ENCODE measurements at regions not wholly inside any gene's neighbourhood (a gene's known extent, or its start where the extent isn't known, plus 50 kb on each side); places are given as distances from the start of the nearest gene placed in this dataset.
"Not testable (repeated sequence)": the region's sequence is repeated elsewhere in the genome, so short reads cannot be mapped to it uniquely, and the experiment has no call there.

DNA sequence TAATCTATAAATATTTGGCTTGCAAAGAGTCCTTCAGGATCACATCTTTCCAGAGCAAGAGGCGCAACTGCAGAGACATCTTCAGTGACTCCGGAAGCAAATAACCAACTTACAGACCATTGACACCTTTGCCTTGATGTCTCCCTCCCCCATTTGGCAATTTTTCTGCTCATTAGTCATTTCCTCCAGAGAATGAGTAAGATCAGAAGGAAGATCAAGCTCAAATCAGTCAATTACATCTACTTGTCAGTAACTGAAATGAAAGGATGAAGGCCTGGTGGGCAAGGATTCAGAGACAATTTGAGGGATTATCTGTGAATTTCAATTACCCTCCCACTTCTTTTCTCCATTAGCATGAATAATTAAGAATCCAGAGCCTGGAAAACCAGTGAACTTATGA lies 665.6 kb upstream of the CPEB2 start:
- DNase-seq = peak in 1 of 5 donors; percentile 11

DNA sequence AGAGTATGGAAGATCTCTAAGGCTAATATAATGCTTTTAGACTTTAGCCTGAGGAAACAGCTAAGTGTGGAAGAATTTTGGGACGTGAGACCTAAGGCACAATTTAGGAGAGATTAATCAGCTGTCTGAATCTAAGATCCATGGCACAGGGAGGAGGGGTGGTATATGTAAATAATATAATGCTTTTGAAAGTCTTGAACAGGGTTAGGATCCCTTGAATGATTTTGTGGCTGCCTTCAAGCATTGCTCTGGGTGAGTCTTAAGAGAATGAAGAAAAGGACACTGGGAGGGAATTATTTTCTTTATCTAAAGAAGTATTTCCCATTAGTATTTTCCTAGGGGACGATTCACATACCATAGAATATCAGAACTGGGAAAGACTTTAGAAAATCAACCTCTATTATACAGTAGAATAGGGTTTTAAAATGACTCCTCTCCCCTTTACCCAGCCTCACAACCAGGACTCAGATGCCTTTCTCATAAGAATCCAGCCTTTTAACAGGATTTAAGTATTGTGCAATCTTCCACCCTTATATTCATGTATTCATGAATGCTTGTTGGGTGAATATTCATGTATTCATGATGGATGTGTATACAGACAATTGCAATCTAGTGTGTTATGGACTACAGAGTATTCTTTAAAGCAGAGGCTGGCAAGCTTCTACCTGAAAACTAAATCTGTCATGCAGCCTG lies 664.2 kb upstream of the CPEB2 start:
- DNase-seq = no peak

DNA sequence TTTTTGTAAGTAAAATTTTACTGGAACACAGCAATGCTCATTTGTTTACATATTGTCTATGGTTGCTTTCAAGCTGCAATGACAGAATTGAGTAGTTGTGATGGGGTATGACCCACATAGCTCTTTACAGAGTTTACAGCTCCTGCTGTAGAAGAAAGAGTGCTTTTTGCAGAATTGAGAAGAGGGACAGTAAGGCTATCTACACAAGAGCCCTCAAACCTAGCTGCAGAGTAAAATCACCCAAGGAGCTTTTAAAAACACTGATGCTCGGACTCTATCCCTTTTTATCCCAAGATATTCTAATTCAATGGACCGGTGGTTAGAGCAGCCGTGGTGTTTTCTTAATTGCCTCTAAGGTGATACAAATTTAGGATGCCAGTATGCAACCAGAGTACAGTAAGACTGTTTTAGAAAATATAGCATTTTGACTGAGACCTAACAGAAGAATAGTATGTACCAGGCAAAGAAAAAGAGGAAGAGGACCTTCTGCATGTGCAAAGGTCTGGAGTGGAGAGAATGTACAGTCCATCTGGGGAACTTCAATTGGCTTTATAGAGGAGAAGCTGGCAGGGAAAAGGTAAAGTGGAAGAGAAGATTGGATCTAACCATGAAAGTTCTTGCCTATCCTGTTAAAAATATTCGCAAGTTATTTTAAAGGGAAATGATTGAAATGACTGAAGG lies 663.6 kb upstream of the CPEB2 start:
- DNase-seq = no peak

DNA sequence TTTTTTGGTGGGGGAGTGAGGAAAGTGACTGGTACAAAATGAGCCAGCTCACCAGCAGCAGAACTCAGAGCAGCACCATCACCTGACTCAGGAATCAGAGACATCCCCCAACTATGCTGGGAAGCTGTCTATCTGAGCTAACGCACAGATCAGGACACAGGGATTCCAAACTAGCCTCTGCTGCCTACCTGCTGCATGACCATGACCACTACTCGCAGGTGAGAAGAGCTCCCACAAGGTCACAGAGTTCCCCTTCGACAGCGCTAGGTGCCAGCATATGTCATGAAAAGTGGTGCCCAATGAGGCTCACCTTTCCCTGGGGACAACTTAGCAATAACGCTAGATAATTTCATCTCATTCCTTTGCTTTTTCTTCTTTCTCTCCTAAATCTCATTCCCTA lies 662.6 kb upstream of the CPEB2 start:
- DNase-seq = no peak

DNA sequence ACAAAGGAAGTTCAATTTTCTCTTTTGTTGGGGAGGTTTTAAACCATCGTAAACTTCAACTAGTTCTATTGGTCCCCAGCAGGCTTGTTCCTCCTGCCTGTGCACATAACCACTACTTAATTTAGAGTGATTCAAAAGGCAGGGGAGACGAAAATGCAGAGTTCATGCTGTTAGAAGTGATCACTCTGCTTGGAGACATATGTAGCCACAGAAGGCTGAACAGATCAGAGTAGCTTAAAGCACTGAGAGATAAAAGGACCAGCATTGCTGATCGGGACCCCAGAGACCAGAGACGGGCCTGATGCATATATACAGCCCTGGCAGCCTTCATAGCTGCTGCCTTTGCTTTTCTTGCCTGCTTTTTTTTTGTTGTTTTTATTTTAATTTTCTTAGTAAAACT lies 662.0 kb upstream of the CPEB2 start:
- DNase-seq = no peak

DNA sequence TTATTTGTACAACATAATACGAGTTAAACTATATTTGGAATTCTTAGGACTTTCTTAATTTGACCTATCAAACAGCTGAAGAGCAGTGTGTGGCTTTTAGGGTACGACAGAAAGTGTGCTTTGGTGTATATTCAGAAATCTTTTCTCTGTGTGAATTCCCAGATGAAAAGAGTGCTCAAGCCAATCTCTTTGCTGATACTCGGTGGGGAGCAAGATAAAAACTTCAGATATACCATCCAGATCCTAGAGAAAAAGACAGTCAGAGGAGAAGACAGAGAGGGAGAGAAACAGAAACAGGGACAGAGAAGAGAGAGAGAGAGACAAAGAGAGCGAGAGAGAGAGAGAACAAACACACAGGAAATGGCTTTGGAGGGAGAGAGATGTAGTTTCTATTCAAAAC lies 658.3 kb upstream of the CPEB2 start:
- DNase-seq = no peak

DNA sequence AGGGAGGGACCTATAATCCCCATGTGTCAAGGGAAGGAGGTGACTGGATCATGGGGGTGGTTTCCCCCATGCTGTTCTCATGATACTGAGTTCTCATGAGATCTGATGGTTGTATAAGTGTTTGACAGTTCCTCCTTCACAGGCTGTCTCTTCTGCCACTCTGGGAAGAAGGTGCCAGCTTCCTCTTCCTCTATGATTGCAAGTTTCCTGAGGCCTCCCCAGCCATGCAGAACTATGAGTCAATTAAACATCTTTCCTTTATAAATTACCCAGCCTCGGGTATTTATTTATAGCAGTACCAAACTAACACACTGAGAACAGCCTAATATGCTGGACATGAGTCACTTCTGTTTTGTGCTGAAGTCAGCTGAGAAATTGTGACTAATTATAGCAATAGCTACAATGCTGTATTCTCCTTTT lies 656.9 kb upstream of the CPEB2 start:
- DNase-seq = no peak

DNA sequence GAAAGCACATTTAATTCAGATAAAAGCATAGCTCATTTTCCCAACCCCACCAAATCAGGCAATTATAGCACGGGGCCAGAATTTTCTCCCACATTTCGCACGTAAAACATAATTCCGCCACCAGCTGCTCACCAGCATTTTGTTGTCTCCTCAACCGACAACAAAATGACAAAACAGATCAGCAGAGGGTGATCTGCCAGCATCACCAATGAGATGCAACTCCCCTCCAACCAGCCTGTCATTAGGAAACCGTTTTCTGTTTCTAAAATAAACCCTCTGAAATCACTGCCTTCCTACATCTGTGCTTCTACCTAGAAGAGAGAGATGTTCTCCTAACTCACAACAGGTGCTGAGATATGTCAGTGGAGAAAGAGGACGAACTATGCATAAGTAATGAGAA lies 654.8 kb upstream of the CPEB2 start:
- no peak for DNase-seq

DNA sequence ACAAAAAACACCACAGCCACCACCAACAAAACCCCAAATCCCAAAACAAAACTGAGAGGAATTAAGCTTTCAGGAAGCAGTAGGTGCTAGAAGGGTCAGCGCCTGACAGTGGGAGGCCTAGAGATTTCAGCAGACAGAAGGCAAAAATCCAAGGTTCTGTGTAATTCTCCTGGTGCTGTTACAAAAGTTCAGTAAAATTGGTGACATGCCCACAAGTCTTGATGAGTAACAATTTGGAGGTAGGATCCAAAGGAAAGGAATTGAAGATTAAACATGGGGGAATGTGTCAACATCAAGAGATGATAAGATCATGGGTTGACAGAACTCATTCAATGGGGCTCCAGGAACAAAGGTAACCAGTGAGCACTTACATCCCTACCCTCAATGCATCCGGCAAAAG lies 653.8 kb upstream of the CPEB2 start:
- DNase-seq = no peak

DNA sequence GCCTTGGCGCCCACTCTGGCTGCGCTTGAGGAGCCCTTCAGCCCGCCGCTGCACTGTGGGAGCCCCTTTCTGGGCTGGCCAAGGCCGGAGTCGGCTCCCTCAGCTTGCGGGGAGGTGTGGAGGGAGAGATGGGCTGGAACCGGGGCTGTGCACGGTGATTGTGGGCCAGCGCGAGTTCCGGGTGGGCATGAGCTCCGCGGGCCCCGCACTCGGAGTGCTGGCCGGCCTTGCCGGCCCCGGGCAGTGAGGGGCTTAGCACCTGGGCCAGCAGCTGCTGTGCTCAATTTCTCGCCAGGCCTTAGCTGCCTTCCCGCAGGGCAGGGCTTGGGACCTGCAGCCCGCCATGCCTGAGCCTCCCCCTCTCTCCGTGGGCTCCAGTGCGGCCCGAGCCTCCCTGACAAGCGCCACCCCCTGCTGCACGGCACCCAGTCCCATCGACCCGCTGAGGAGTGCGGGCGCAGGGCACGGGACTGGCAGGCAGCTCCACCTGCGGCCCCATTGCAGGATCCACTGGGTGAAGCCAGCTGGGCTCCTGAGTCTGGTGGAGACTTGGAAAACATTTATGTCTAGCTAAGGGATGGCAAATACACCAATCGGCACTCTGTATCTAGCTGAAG lies 643.6 kb upstream of the CPEB2 start:
- not testable (repeated sequence) for DNase-seq

DNA sequence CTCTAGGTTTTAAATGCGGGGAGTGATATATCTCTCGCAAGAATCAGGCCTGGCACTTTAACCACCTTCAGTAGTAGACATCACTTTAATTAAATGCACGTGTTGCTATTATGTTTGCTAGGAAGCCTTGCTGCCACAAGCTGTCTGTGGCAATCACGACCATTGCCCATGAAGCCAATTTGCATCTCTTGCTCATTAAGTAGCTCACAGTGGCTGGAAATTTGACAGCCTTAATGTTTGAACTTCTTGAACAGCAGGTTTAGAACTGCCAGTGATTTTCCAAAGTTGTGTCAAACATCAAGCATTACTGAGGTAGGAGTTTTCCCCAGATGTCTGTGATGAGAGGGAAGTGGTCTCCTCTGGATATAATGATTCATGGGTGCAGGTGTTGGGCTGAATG lies 642.3 kb upstream of the CPEB2 start:
- no peak for DNase-seq

DNA sequence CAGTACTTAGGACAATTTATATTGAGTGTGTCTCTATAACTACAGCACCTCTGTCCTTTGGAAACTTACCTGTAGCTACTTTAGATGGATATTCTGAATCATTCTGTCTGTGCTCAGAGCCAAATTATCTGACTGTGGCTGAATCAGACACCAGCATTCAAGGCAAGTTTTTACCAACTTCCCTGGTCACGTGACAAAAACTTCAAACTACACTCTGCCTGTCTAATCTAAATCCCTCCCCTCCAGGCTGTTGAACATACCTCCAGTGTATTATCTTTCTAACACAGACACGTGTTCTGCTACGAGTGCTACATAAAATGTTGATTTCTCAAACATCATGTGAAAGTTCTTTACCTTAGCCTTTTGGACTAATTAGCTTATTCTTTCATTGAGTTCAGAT lies 641.2 kb upstream of the CPEB2 start:
- no peak for DNase-seq

DNA sequence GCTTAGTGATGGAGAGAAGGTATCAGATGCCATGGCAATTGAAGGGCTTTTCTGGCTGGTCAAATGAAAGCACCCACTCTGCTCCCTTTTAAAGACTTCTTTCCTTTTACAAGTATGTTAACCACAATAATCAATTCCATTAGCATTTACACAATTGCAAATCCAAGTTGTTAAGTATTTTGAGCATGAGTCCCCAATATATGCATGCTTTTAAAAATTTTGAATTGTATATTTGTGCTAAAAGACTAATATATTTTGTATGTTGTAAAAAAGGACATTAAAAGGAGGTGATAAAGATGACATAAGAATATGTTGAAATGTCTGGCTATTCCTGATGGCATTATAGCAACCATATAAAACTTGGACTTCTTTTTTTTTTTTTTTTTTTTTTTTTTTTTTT lies 639.9 kb upstream of the CPEB2 start:
- DNase-seq = no peak

DNA sequence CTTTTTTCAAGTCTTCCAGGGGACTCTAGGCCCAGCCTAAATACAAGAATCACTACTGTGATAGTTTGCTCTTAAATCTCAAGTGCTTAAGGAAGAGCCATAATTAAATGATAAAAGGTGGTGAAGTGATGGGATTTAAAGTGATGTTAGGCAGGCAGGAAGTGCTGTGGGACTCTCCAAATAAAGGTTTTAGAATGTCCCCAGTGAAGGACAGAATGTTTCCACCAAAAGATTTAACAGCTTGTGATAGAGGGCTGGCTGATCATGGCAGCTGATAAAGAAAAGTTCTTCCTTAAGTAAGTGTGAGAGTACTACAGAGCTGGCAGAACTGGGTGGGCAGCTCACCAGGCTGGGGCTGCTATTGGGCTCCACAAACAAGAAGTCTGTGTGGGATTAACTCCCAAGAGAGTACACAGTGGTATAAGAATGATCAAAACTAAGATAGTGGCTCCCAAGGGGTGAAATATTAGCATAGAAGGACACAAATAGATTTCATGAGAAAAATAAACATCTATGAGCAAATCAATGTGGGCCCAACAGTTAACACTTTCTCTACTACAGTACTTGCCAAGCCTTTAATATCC lies 637.2 kb upstream of the CPEB2 start:
- DNase-seq = no peak

DNA sequence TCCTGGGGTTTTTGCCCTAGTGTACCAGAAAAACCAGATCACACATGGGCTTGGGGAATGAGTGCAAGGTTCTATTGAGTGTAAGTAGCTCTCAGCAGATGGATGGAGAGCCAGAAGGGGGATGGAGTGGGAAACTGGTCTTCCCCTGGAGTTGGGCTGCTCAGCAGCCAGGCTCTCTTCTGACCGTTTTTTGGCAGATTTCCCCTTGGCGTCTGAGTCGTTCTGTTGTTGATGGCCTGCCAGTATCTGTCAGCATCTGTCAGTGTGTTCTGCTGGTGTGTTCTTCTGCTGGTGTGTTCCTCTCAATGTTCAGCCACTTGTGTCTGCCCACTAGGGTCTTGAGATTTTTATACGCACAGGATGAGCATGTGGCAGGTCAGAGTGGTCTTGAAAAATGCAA lies 633.9 kb upstream of the CPEB2 start:
- no peak for DNase-seq

DNA sequence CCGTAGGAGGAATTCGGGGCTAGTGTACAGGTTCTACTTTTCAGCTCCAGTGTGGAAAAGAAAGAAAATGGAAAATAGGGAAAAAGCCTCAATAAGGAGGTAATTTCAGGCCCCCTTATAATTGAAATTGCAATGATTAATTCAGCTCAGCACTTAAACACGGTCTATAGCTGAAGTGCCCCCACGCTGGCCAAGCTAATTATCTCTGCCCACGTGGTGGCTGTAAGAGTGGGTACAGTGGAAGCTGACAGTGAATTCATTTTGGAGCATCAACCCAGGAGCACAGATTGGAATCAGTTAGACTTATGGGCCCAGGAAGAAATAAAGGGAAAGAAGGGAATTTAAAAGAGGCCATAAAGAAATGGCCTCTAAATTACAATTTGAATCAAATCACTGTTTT lies 631.1 kb upstream of the CPEB2 start:
- no peak for DNase-seq

DNA sequence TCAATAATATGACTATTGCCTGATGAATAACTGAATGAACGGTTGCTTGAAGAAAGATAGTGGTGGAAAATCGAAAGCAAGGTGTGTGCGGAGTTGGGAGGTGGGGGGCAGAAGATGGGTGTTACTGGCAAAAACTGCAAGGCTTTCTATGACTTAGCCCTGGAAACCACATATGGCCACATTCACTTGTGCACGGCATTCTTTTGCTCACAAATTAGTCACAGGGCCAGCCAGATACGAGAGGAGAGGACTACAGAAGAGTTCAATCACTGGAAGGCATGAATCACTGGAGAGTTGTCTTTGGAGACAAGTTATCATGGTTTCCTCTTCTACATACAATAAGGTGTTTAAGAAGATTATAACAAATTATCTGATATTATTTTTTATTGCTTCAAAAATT lies 626.5 kb upstream of the CPEB2 start:
- DNase-seq = no peak

DNA sequence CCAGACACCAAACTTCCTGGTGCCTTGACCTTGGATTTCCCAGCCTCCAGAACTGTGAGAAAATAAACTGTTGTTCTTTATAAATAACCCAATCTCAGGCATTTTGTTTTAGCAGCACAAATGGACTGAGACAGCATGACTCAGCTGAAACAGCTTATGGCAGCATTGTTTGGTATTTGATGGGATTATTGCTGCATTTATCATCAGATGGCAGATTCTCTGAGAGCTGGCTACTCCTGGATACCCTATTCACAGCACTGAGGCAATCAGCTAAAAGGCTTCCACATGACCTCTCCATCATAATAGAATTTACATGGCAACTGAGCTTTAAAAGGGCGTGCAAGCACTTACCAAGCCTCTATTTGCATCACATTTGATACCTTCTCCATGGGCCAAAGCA lies 623.1 kb upstream of the CPEB2 start:
- DNase-seq = no peak

DNA sequence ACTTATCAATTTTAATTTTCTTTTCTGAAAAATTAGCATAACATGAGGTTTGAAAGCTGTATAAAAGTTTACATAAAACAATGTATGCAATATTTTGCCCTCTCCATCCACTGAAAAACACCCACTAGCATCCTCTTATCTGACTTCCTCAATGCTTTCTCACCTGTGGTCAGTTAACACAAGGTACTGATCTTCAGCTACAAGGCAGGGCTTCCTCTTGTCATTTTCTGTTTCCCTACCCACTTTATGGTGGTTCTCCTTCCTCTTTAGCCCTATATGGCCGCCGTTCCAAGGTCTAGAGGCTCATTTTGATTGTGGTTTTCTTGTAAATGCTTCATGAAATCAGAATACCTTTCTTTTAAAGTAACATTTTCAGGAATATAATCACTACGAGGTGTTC lies 618.6 kb upstream of the CPEB2 start:
- DNase-seq = no peak

DNA sequence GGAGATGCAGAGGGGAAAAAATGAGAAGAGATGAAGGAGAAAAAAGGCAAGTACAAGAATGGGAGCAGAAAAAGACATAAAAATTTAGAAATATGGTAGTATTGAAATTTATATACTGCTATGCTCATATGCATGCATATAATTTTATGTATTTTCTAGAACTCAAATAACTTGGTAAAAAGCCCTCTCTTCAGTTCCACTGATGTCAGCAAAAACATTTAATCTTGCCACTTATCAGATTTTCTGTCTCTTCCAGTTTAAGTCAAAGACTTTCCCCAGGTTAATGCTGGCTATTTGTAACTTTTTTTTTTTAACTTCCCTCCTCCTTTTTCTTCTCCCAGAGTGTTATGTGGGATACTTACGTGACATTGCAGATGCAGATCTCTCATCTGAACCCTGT lies 617.5 kb upstream of the CPEB2 start:
- no peak for DNase-seq

DNA sequence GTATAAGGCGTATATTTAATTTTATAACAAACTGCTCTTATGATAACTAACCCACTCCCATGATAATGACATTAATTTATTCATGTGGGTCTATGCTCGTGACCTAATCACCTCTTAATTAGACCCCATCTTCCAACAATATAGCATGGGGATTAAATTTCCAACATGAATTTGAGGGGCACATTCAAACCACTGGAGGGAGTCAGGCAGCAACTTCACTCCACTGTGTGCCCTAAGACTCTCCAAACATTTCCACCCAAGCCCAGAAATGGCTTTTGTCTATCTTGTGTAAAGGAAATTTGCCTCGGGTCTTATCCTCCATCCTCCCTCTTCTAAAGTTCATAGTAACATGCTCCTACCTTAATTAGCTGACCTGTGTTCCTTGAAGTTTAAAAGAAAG lies 616.1 kb upstream of the CPEB2 start:
- no peak for DNase-seq

DNA sequence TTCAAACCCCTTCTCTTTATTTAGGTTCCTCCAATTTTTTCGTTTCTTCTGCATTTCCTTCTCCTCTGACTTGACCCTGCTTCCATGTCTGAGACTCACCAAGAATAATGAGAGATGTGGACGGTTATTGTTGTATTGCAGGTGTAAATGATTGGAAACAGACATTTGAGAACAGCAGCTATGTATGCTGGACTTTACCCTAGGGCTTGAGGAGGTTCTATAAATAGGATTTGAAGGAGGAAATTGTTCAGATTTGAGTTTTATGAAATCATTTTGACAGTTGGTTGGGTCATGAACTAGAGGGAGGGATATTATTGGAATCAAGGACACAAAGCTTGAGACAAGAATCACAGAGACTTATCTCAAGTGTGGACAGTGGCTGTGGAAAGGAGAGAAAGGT lies 614.6 kb upstream of the CPEB2 start:
- DNase-seq = no peak

DNA sequence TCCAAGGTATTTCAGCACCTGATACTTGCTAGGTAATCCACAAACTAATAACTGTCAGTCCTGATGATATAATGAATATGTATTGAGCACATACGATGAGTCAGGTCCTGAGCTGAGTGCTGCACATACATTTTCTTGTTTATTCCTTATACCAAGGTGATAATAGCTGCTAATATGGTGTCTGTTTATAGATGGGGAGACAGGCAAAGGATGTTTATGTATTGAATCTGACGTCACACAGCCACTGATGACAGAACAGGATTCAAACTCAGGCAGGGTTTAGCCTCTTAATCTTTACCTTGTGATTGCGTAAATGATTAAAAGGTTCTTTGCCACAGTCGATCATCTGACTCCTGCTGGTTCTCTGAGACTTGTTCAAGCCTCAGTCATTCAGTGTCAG lies 609.9 kb upstream of the CPEB2 start:
- no peak for DNase-seq

DNA sequence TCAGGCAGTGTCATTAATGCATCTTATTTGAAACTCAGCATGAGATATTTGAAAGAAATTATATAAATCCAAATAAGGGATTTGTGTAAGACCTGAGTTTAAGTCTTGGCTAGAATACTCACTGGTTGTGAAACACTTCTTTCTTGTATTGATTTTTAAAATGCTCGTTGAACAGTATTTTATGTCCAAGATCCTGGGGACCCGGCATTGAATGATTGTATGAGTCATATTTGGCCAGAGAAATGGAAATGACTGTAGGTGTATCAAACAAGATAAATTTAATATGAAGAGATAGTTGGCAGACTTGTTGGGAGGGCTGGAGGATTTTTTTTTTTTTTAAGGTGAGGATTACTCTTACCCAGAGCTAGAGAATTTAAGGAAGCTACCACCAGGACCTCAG lies 606.1 kb upstream of the CPEB2 start:
- DNase-seq = no peak
